HEK293 (cell line): ENCODE measurements at regions not wholly inside any gene's neighbourhood (a gene's known extent, or its start where the extent isn't known, plus 50 kb on each side); places are given as distances from the start of the nearest gene placed in this dataset.

Source experiments
- CTCF ChIA-PET: fragments of 350-600 bp; formaldehyde crosslinking; extraction: SDS; loops from one replicate; lab custom pipeline; 2021; ENCODE audit warnings: antibody characterized with exemption; lab: Yijun Ruan, JAX
- POLR2A ChIA-PET: fragments of 300-600 bp; formaldehyde crosslinking; extraction: SDS; loops from one replicate; lab custom pipeline; 2020; ENCODE audit warnings: antibody characterized with exemption, inconsistent platforms; lab: Yijun Ruan, JAX
- H3K27ac ChIP-seq: fragments of 200-500 bp; sonication (Bioruptor generic); 2 replicates; pipeline ENCODE4 v1.5.1; 2014; ENCODE audit warnings: low read depth, low read length, control low read depth, inconsistent platforms; ENCODE audit errors: extremely low read depth
- H3K36me3 ChIP-seq, 2 experiments: fragments of 200-500 bp in 1 of 2; sonication (Bioruptor generic) in 1 of 2; 1 replicate in 1 of 2; 2 replicates in 1 of 2; pipeline ENCODE4 v1.5.1; 2014 to 2017; ENCODE audit warnings: inconsistent platforms in 2 of 2, low read length in 2 of 2; ENCODE audit not compliant: control insufficient read depth in 2 of 2, insufficient read depth in 1 of 2
- H3K4me1 ChIP-seq: fragments of 200-500 bp; sonication (Bioruptor generic); 2 replicates; pipeline ENCODE4 v1.5.1; 2014; ENCODE audit warnings: mild to moderate bottlenecking, low read length, inconsistent platforms; ENCODE audit not compliant: control insufficient read depth, insufficient read depth
- H3K4me3 ChIP-seq: 2 replicates; pipeline ENCODE4 v1.5.1; 2011; ENCODE audit warnings: low read depth, mild to moderate bottlenecking, control low read depth, low read length, moderate library complexity
- H3K9me3 ChIP-seq: fragments of 200-500 bp; sonication (Bioruptor generic); 2 replicates; pipeline ENCODE4 v1.5.1; 2014; ENCODE audit warnings: low read depth, low read length, inconsistent platforms; ENCODE audit not compliant: control insufficient read depth, insufficient read depth
- PRDM10 ChIP-seq: fragments of 450-650 bp; formaldehyde crosslinking; IDR thresholded peaks from 2 replicates; pipeline ENCODE4 v1.5.1; 2016; ENCODE audit warnings: missing biosample characterization, missing genetic modification characterization
- TCF7L2 ChIP-seq: IDR thresholded peaks from 2 replicates; pipeline ENCODE4 v1.6.1; 2011; ENCODE audit warnings: low read depth, mild to moderate bottlenecking, inconsistent platforms, low read length, moderate library complexity, borderline replicate concordance
- YY2 ChIP-seq: fragments of 450-650 bp; formaldehyde crosslinking; IDR thresholded peaks from 2 replicates; pipeline ENCODE4 v1.5.1; 2016; ENCODE audit warnings: missing biosample characterization, missing genetic modification characterization
- ZNF16 ChIP-seq: fragments of 450-650 bp; formaldehyde crosslinking; IDR thresholded peaks from 2 replicates; pipeline ENCODE4 v1.5.1; 2016; ENCODE audit warnings: low read depth, missing biosample characterization, missing genetic modification characterization
- ZNF175 ChIP-seq: fragments of 450-650 bp; formaldehyde crosslinking; IDR thresholded peaks from 2 replicates; pipeline ENCODE4 v1.5.1; 2016; ENCODE audit warnings: missing biosample characterization, missing genetic modification characterization
- ZNF24 ChIP-seq: fragments of 450-650 bp; formaldehyde crosslinking; IDR thresholded peaks from 2 replicates; pipeline ENCODE4 v1.5.1; 2016; ENCODE audit warnings: missing biosample characterization, missing genetic modification characterization
- ZNF274 ChIP-seq, 2 experiments: fragments of 200-500 bp in 1 of 2; fragments of 450-650 bp in 1 of 2; sonication (Bioruptor generic) in 1 of 2; formaldehyde crosslinking in 1 of 2; IDR thresholded peaks; 2 replicates each; pipeline versions ENCODE4 v1.5.1 to v1.6.1; 2014 to 2016; ENCODE audit warnings: borderline replicate concordance in 1 of 2, inconsistent platforms in 1 of 2, low read length in 1 of 2, missing biosample characterization in 1 of 2, missing genetic modification characterization in 1 of 2
- ZNF292 ChIP-seq: fragments of 450-650 bp; formaldehyde crosslinking; IDR thresholded peaks from 2 replicates; pipeline ENCODE4 v1.5.1; 2016; ENCODE audit warnings: low read depth, missing biosample characterization, missing genetic modification characterization, borderline replicate concordance
- ZNF311 ChIP-seq: fragments of 450-650 bp; formaldehyde crosslinking; IDR thresholded peaks from 2 replicates; pipeline ENCODE4 v1.5.1; 2017; ENCODE audit warnings: missing biosample characterization, missing genetic modification characterization, borderline replicate concordance
- ZNF335 ChIP-seq: fragments of 450-650 bp; formaldehyde crosslinking; conservative IDR thresholded peaks from 2 replicates; pipeline ENCODE4 v1.5.1; 2016; ENCODE audit warnings: missing biosample characterization, missing genetic modification characterization
- ZNF416 ChIP-seq: fragments of 450-650 bp; formaldehyde crosslinking; IDR thresholded peaks from 2 replicates; pipeline ENCODE4 v1.5.1; 2016; ENCODE audit warnings: missing biosample characterization, missing genetic modification characterization
- ZNF48 ChIP-seq: fragments of 450-650 bp; formaldehyde crosslinking; IDR thresholded peaks from 2 replicates; pipeline ENCODE4 v1.5.1; 2016; ENCODE audit warnings: missing biosample characterization, missing genetic modification characterization
- ZNF521 ChIP-seq: fragments of 450-650 bp; formaldehyde crosslinking; IDR thresholded peaks from 2 replicates; pipeline ENCODE4 v1.5.1; 2017; ENCODE audit warnings: missing biosample characterization, mild to moderate bottlenecking, missing genetic modification characterization
- ZNF664 ChIP-seq: fragments of 450-650 bp; formaldehyde crosslinking; IDR thresholded peaks from 2 replicates; pipeline ENCODE4 v1.5.1; 2016; ENCODE audit warnings: missing biosample characterization, missing genetic modification characterization
- ZNF707 ChIP-seq: fragments of 450-650 bp; formaldehyde crosslinking; IDR thresholded peaks from 2 replicates; pipeline ENCODE4 v1.5.1; 2016; ENCODE audit warnings: missing biosample characterization, missing genetic modification characterization
- ZNF792 ChIP-seq: fragments of 450-650 bp; formaldehyde crosslinking; IDR thresholded peaks from 2 replicates; pipeline ENCODE4 v1.5.1; 2016; ENCODE audit warnings: missing biosample characterization, missing genetic modification characterization
- ZSCAN16 ChIP-seq: fragments of 450-650 bp; formaldehyde crosslinking; IDR thresholded peaks from 2 replicates; pipeline ENCODE4 v1.5.1; 2016; ENCODE audit warnings: missing biosample characterization, missing genetic modification characterization
- TF ChIP-seq, protein P1 (sequence below): fragments of 450-650 bp; formaldehyde crosslinking; IDR thresholded peaks from 2 replicates; pipeline ENCODE4 v1.5.1; 2017; ENCODE audit warnings: missing biosample characterization, missing genetic modification characterization
- TF ChIP-seq, protein P2 (sequence below): fragments of 450-650 bp; formaldehyde crosslinking; IDR thresholded peaks from 2 replicates; pipeline ENCODE4 v1.5.1; 2016; ENCODE audit warnings: missing biosample characterization, missing genetic modification characterization, borderline replicate concordance
- TF ChIP-seq, protein P3 (sequence below): fragments of 450-650 bp; formaldehyde crosslinking; IDR thresholded peaks from 2 replicates; pipeline ENCODE4 v1.5.1; 2016; ENCODE audit warnings: missing biosample characterization, missing genetic modification characterization

- no peak for TF ChIP-seq YY2 (tag by site-specific recombination)
- no peak for TF ChIP-seq ZNF792
- no peak for TF ChIP-seq TCF7L2
Measured at GRCh38 chr6:12590901-12591300, 125.7 kb upstream of the PHACTR1 start (continued).

DNA sequence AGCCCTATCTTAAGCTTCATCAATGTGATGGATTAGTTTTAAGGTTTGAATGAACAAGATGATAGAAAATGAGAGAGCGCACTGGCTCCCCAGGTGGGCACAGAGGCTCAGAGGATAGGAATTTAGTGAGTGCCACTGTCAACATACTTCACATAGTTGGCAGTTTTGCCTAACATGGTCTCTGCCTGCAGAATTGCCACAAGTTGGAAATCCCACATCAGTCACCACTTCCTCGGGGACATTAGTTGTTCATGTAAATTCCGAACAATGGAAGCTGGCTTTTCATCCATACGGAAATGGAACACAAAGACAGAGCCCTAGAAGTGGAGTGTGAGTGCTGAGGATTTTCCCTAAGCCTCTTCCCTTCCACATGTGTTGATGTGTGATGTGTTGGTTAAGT lies 123.9 kb upstream of the PHACTR1 start:
- Histone ChIP-seq H3K4me3 (no peak overlapping the region), H3K4me1 (no peaks in the 10 kb centered on the region), H3K36me3 (no peaks in the 10 kb centered on the region), H3K27ac (no peak overlapping the region), H3K9me3 (no peaks in the 10 kb centered on the region)
- TF ChIP-seq ZNF292 (tag by site-specific recombination) (no peak), ZSCAN16 (tag by site-specific recombination) (no peak), ZNF416 (tag by site-specific recombination) (no peak), ZNF664 (tag by site-specific recombination) (no peak), ZNF707 (tag by site-specific recombination) (no peak), ZNF335 (tag by site-specific recombination) (no peak), ZNF311 (tag by site-specific recombination) (no peak), PRDM10 (no peak), ZNF175 (tag by site-specific recombination) (no peak), ZNF48 (tag by site-specific recombination) (no peak), ZNF521 (tag by site-specific recombination) (no peak), ZNF274 (IDR thresholded peaks at IDR 0.05; ENCODE audit: low read length) (no peak), ZNF274 (tag by site-specific recombination; IDR thresholded peaks at IDR 0.05; ENCODE audit: borderline replicate concordance) (no peak), ZNF24 (tag by site-specific recombination) (no peak), ZNF16 (no peak)
- TF ChIP-seq, protein P1, sequence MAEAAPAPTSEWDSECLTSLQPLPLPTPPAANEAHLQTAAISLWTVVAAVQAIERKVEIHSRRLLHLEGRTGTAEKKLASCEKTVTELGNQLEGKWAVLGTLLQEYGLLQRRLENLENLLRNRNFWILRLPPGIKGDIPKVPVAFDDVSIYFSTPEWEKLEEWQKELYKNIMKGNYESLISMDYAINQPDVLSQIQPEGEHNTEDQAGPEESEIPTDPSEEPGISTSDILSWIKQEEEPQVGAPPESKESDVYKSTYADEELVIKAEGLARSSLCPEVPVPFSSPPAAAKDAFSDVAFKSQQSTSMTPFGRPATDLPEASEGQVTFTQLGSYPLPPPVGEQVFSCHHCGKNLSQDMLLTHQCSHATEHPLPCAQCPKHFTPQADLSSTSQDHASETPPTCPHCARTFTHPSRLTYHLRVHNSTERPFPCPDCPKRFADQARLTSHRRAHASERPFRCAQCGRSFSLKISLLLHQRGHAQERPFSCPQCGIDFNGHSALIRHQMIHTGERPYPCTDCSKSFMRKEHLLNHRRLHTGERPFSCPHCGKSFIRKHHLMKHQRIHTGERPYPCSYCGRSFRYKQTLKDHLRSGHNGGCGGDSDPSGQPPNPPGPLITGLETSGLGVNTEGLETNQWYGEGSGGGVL, result no peak
- TF ChIP-seq, protein P2, sequence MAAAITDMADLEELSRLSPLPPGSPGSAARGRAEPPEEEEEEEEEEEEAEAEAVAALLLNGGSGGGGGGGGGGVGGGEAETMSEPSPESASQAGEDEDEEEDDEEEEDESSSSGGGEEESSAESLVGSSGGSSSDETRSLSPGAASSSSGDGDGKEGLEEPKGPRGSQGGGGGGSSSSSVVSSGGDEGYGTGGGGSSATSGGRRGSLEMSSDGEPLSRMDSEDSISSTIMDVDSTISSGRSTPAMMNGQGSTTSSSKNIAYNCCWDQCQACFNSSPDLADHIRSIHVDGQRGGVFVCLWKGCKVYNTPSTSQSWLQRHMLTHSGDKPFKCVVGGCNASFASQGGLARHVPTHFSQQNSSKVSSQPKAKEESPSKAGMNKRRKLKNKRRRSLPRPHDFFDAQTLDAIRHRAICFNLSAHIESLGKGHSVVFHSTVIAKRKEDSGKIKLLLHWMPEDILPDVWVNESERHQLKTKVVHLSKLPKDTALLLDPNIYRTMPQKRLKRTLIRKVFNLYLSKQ (tag by site-specific recombination), result no peak
- TF ChIP-seq, protein P3, sequence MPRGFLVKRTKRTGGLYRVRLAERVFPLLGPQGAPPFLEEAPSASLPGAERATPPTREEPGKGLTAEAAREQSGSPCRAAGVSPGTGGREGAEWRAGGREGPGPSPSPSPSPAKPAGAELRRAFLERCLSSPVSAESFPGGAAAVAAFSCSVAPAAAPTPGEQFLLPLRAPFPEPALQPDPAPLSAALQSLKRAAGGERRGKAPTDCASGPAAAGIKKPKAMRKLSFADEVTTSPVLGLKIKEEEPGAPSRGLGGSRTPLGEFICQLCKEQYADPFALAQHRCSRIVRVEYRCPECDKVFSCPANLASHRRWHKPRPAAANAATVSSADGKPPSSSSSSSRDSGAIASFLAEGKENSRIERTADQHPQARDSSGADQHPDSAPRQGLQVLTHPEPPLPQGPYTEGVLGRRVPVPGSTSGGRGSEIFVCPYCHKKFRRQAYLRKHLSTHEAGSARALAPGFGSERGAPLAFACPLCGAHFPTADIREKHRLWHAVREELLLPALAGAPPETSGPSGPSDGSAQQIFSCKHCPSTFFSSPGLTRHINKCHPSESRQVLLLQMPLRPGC (tag by site-specific recombination), result no peak
- CTCF ChIA-PET, result interaction anchor here (1.0 to 1.5 kb wide), 3 partner anchors 9 to 15 kb away, joined by 4 to 6 read pairs (median 6); no protein-coding TSS in a partner anchor
- POLR2A ChIA-PET, result no interaction called here
